Stimulated activated CD4-positive, alpha-beta T cell treated with anti-CD3 and anti-CD28 coated beads, Interleukin-2, amount 100 ng/mL, for 48 hours (primary cell): ENCODE measurements at regions not wholly inside any gene's neighbourhood (a gene's known extent, or its start where the extent isn't known, plus 50 kb on each side); places are given as distances from the start of the nearest gene placed in this dataset.
"Not testable (repeated sequence)": the region's sequence is repeated elsewhere in the genome, so short reads cannot be mapped to it uniquely, and the experiment has no call there.

Source experiments
- DNase-seq, 2 donors: peaks; one replicate each; pipeline ENCODE4 v3.0.0-alpha.2; 2020

GRCh38 chrX:25130619-25131018 lies 114.9 kb upstream of the ARX start:
- no peak for DNase-seq

GRCh38 chrX:25125483-25125882 lies 109.7 kb upstream of the ARX start:
- DNase-seq, result no peak

- no peak for DNase-seq
Observed at GRCh38 chrX:25124391-25124790, 108.6 kb upstream of the ARX start.

- DNase-seq, result no peak
Observed at GRCh38 chrX:25112156-25112555, 96.4 kb upstream of the ARX start.

GRCh38 chrX:25108481-25108880 lies 92.7 kb upstream of the ARX start:
- DNase-seq, result no peak

- DNase-seq, result no peak
Observed at GRCh38 chrX:25105221-25105620, 89.5 kb upstream of the ARX start.

- no peak for DNase-seq
Observed at GRCh38 chrX:25096522-25097045, 80.8 kb upstream of the ARX start.

GRCh38 chrX:25091152-25091551 lies 75.4 kb upstream of the ARX start:
- DNase-seq, result not testable (repeated sequence)

- no peak for DNase-seq
Observed at GRCh38 chrX:25084446-25084845, 68.7 kb upstream of the ARX start.

- no peak for DNase-seq
Observed at GRCh38 chrX:25083661-25084060, 67.9 kb upstream of the ARX start.

GRCh38 chrX:25079020-25079419 lies 63.3 kb upstream of the ARX start:
- no peak for DNase-seq

GRCh38 chrX:25076941-25077500 lies 61.3 kb upstream of the ARX start:
- DNase-seq, result no peak

GRCh38 chrX:25072247-25072646 lies 56.5 kb upstream of the ARX start:
- no peak for DNase-seq

- no peak for DNase-seq
Observed at GRCh38 chrX:25070038-25070437, 54.3 kb upstream of the ARX start.

- no peak for DNase-seq
Observed at GRCh38 chrX:25069209-25069608, 53.4 kb upstream of the ARX start.

GRCh38 chrX:25068340-25068739 lies 52.6 kb upstream of the ARX start:
- DNase-seq, result no peak

- no peak for DNase-seq
Observed at GRCh38 chrX:25067271-25068172, 51.8 kb upstream of the ARX start.

- DNase-seq, result no peak
Observed at GRCh38 chrX:25066131-25066530, 50.4 kb upstream of the ARX start.
